HG03432 (cell line): ENCODE measurements at regions not wholly inside any gene's neighbourhood (a gene's known extent, or its start where the extent isn't known, plus 50 kb on each side); places are given as distances from the start of the nearest gene placed in this dataset.
"Not testable (repeated sequence)": the region's sequence is repeated elsewhere in the genome, so short reads cannot be mapped to it uniquely, and the experiment has no call there.

Experiments
- ATAC-seq: cut with Tn5 transposase; IDR thresholded peaks from one replicate; pipeline ENCODE4 v1.9.1; 2021; ENCODE audit warnings: mild to moderate bottlenecking, moderate library complexity; ENCODE audit not compliant: unreplicated experiment

DNA sequence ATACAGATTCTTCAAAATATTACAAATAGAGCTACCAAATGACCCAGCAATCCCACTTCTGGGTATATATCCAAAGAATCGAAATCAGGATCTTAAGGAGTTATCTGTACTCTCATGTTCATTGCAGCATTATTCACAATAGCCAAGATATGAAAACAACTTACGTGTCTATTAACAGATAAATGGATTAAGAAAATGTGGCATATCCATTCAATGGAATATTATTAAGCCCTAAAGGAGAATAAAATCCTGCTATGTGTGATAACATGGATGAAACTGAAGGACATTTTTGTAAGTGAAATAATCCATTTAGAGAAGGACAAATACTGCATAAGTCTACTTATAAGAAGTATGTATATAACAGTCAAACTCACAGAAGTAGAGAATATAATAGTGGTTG, 450.6 kb downstream of the TMEM232 start:
- ATAC-seq, result no peak

DNA sequence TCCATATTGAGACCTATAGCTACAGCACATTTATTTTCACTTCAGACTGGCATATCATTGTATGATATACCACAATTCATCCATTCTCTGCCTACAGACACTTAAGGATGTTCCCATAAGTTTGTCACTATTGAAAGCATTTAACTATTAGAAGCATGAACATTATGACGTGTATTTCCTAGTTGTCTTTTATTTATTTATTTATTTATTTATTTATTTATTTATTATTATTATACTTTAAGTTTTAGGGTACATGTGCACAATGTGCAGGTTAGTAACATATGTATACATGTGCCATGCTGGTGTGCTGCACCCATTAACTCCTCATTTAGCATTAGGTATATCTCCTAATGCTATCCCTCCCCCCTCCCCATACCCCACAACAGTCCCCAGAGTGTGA, 448.0 kb downstream of the TMEM232 start:
- ATAC-seq, result not testable (repeated sequence)

DNA sequence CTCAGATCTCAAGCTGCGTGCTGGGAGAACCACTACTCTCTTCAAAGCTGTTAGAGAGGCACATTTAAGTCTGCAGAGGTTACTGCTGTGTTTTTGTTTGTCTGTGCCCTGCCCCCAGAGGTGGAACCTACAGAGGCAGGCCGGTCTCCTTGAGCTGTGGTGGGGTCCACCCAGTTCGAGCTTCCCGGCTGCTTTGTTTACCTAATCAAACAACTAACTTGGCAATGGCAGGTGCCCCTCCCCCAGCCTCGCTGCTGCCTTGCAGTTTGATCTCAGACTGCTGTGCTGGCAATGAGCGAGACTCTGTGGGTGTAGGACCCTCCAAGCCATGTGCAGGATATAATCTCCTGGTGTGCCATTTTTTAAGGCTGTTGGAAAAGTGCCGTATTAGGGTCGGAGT, 442.4 kb downstream of the TMEM232 start:
- ATAC-seq, result not testable (repeated sequence)

DNA sequence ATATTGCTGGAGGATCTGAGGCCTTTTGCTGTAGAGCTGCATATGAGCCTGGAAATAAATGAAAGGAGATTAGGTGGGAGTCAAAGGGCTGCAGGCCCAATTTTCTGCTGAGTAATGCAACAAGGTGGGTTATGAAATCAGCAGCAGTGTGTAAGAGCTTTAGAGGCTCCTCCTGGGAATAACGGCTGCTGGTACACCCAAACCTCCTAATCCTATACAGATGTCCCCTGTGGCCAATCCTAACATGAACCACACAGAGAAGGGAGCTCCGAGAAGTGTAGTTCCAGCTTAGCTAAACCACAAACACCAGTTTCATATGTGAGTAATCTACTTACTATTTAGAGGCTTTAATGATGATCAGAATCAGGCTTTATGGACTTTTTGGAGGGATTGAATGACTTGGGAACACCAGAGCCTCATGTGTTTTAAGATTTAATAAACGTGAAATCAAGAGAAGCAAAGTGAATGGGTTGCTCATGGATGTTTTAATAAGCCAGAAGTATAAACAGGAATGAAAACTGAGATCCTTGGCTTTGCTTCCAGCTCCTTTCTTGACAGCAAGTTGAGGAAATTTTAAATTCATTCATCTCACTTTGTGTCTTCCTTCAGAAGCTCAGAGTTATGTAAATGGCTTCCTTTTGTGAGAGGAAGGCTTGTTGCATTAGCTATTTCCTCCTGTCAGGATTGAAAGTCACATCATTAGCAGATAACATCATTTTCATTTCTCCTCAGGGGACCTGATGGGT, 437.5 kb downstream of the TMEM232 start:
- ATAC-seq, result no peak

DNA sequence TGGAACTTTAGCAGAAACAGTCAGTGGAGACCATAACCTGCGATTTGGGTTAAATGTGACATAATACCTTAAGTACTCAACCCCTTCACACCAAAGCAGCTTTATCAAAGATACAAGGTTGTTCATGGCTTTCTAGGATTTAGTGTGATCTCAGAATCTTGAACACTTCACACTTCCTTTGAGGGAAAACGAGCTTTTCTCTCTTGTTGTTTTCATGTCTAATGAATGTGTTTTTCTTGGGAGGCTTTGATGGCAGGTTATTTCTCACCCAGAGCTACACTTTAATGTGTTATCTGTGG, 437.0 kb downstream of the TMEM232 start:
- no peak for ATAC-seq

DNA sequence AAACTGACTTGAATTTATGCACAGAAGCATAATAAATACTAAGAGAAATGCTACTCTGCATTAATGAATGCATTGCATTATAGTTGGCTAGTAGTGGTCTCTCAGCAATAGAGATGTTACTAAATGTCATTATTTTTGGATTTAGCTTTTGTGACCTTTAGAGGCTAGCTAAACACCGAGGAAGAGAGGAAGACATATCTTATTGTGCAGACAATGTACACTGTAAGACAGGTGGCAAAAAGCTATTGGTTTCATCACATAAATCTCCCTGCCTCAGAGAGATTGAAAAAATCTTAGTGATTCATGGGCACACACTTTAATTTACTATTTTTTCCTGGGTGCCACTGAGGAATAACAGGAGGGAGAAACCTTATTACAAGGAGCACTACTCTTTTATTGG, 435.9 kb downstream of the TMEM232 start:
- ATAC-seq, result no peak

DNA sequence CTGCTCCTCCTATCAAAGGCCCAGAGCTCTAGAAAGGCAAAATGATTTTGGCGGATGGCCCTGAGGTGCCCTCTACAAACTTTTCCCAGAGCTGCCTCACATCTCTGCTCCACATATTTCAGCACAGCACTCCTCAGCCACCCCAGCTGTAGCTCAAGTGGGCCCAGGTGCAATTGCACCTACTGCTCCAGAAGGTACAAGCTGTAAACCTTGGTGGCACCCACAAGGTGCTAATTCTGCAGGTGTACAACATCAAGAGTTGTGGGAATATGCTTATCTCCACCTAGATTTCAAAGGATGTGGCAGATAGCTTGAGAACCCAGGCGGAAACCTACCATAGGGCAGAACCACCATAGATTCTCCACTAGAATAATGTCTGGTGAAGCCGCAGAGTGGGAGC, 432.2 kb downstream of the TMEM232 start:
- ATAC-seq, result no peak

DNA sequence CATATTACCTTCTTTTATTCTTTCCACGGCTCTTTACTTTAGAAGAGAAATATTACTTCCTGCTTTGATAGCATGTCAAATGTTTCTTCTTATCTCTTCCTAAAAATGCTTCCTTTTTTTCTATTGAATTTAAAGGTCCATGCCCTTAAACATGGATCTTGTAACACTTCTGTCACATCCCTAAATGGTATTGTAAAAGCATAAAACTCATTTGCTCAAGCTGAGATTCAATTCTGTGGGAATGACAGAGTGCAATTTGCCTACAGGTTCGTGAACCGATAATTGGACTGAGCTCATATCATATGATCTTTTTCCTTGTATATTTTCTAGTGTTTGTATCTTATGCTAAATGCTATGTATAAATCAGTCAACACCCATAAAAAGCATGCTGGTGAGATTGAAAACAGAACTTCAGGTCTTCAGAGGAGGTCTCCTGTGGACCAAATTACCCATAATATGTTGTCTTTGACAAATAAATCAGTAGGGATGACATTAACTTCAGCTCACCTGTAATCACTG, 429.3 kb downstream of the TMEM232 start:
- ATAC-seq, result no peak

DNA sequence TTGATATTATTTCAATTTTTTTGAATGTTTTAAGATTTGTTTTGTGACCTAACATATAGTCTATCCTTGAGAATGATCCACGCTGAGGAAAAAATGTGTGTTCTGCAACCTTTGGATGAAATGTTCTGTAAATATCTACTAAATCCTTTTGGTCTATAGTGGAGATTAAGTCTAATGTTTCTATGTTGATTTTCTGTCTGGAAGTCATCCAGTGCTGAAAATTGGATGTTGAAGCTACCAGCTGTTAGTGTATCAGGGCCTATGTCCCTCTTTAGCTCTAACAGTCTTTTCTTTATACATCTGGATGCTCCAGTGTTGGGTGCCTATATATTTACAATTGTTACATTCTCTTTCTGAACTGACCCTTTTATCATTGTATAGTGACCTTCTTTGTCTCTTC, 422.3 kb downstream of the TMEM232 start:
- no peak for ATAC-seq

DNA sequence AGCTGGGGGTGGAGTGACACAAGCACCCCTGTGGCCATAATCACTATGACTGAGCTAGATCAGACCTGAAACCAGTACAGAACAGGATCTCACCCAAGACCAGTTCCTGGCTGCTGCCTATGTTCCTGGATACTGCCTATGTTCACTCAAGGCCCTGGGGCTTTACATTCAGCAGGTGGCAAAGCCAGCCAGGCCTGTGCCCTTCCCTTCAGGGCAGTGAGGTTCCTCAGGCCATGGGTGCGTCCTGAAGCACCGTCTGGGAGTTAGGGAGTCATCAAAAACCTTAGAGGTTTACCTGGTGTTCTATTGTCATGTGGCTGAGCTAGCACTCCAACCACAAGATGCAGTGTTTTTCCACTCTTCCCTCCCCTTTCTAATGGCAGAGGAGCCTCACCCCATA, 419.8 kb downstream of the TMEM232 start:
- ATAC-seq, result no peak

DNA sequence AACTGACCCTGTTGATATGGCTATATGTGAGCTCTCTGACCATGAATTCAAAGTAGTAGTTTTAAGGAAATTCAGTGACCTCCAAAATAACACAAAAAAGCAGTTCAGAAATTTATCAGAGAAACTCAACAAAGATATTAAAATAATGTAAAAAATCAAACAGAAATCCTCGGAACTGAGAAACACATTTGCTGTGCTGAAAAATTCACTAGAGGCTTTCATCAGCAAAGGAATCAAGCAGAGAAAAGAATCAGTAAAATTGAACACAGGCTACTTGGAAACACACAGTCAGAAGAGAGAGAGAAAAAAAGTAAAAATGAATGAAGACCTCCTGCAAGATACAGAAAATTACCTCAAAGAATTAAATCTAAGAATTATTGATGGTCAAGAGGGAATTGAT, 417.2 kb downstream of the TMEM232 start:
- ATAC-seq, result no peak

DNA sequence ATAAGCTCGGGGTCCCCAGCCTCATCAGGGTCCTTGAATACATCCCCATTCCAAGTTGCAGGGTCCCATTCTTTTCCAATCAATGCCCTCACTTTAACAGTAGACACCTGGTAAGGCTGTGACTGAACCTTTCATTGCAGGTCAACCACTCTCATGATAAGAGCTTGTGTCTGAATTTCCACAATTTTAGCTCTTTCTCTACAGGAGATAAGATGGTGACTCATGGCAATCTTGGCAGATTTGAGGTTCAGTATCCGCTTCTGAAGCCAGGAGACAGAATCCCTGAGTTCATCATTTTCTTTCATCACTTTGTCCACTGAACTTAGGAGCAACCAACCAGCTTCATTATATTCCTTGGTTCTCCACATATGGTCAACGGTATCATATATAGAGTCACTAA, 409.9 kb downstream of the TMEM232 start:
- ATAC-seq, result not testable (repeated sequence)

DNA sequence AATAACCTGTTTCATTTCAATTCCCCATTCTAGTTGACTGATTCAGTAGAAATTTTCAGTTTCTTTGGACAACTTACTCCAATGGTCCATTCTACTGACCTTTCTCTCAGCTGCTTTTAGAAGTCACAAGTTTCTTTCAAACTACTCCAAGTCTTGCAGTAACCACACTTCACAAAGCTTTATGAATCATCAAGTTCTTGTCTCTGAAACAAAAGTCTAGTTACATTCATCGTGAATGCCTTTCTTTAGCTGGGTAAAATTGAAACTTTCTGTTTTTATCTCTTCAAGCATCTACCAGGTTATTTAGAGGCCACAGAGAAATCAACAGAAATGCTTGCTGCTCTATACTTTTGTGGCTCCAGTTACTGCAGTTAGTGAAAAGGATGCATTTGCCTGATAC, 405.4 kb downstream of the TMEM232 start:
- peak; percentile 85 for ATAC-seq

DNA sequence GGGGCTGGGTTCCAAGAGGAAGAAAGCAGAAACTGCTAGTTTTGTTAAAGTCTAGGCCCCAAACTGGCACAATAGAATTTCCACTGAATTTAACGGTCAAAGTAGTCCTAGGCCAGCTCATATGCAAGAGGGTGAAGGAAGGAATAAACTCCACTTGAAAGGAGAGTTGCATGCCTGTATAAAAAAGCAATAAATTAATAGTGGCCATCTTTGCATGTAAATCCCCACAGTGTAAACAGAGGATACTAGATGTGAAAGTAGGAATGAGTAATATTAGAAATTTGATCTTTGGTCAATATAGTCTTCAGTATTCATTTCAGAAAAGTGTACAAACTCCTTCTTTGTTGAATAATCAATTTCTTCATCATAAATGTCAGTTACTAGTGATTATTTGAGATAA, 403.1 kb downstream of the TMEM232 start:
- ATAC-seq, result no peak

DNA sequence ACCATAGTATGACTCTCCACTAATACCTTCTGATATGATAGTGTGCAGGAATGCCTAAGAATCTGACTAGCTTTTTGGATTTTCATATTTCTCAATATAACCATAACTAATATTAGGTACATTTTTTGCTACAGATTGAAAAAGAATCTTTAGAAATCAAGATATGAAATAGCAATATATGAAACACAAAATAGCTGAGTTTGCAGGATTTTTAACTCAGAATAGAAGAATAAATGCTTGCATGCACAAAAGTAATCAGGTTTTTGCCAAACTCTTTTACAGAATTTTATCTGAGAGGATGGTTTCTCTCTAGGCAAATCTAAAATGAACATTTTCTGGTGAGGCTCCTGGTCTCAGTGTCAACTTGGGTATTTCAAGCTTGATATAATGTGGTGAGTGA, 402.6 kb downstream of the TMEM232 start:
- ATAC-seq, result no peak

DNA sequence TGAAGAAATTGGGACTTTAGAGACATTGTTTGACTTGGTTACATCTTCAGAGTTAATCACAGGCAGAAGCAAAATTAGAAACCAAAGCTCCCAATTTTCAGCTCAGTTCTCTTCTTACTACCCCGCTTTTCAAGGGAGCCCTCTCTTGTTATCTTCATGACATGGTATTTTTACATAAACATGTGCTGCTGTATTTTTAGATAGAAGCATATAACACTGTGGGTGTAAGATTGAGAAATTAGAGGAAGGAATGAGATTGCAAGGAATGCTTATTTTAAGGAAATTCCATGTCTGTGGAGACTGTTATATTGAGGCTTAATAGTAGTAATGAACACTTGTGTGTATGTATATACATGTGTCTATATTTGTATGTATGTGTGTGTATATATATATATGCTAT, 401.6 kb downstream of the TMEM232 start:
- ATAC-seq, result no peak

DNA sequence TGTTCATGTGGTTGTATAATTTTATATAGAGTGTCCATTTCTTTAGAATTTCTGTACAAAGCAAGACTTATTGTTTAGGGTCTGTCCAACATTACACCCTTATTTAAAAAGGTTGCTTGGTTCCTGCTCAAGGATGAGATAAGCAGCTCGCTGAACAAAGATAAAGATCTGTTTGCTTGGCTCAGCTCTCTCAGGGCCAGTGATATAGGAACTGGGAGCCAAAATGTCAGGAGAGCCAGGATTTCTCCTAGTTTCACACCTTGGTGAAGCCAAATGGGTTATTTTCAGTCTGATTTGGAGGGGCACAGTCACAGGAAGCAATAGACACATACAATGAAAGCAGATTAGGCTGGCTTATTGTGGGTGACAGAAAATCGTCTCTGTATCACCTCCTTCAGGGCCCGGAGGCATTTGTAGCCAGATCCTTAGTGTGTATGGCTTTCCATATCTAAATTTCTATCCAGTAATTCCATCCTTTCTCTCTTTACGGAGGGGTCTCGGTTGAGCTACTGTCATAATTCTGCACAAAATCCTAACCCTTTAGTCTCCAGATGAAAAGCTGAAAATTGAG, 396.4 kb downstream of the TMEM232 start:
- no peak for ATAC-seq

DNA sequence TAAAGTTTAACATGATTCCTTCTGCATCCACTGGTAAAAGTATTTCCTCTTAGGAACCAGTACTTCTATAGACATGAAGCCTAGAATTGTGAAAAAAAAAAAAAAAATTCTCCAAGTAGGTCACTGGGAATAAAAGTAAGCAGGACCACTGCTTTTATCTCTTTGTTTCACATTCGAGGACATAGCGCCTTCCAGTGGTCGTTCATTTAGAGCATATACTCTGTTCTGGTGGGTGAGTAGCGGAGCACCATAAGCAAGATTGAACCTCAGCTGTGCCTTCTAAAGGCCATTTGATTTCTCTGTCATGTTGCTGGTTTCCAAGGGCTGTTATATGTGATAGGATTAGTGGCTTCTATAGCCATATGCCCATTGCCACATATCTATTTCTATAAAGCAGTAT, 393.1 kb downstream of the TMEM232 start:
- ATAC-seq, result no peak

DNA sequence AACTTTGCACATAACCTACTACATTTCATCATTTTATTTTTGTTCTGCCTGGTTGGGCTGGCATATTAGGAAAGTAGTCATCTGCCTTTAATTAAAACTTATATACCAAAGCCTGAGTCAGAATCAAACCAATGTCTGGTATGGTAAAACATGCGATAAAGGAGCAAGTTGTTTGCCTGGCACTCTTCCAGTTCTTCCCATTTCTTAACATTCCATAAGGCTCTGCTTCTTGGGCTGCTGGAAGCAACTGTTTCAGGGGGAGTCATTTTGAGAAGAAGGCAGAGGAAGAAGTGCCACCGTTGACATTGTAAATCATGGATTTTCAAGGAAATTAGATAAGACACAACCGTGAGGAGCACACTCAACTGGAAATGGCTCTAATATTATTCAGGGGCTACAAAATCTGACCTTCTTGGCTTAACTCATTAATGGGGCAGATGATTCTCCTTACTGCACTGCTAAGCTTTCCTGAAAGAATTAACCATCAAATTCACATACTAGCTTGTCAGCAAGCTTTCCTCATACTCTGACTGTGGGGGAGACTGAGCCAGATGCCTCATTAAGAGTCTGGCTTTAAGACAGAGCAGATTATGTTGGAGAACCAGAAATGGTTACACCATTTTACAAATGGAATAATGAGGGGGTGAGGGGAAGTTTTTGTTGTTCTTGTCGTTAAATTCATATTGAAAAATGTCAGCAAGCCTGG, 391.0 kb downstream of the TMEM232 start:
- no peak for ATAC-seq

DNA sequence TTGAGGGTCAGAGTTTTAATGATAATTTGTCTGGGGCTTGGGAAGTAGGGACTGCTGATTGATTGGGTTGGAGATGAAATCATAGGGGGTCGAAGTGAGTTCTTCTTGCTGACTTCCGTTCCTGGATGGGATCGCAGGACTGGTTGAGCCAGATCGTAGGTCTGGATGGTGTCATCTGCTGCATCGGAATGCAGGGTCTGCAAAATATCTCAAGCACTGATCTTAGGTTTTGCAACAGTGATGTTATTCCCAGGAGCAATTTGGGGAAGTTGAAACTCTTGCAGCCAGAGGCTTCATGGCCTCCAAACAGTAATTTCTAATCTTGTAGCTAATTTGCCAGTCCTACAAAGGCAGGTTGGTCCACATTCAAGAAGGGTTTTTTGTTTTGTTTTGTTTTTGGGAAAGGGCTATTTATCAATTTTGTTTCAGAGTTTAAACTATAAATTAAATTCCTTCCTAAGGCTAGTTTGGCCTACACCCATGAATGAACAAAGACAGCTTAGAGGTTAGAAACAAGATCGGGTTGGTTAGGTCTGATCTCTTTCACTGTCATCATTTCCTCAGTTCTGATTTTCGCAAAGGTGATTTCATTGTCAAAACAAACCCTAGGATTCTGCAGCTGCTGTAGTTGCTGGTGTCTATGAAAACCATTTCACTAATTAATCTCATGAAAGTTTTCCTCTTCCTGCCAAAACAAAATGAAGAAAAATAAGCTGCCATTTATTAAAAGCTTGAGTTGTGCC, 388.0 kb downstream of the TMEM232 start:
- no peak for ATAC-seq

DNA sequence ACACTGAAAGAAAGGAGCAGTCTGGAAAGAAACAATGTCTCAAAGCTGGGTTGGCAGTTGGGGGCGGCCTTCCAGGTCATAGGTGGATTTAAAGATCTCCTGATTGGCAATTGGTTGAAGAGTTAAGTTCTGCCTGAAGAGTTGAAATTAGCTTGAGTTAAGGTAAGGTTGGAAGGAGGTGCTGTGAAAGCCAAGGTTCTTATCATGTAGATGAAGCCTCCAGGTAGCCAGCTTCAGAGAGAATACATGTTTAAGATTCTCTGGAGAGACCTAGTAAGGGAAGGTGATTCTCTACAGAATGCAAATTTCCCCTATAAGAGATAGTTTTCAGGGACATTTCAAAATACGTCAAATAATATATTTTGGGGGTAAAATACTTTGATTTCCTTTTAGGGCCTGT, 387.1 kb downstream of the TMEM232 start:
- no peak for ATAC-seq

DNA sequence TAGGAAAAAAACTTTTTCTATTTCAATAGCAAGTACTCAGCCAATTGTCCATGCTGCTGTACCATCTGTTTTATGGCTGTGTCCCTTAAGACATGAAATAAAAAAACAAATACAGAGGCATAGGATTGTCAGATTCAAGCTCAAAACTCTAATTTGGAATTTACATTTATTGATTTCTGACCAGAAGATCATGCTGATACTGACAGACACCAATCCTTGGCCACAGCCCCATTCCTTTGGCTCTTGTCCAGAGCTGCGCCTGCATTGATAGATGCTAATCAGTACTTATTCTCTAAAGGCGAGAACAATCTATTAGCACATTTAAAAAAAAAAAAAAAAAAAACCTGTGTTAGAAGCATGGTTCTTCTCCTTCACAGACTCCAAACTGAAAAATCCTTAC, 384.6 kb downstream of the TMEM232 start:
- ATAC-seq, result no peak
